H1 (cell line): ENCODE measurements at regions not wholly inside any gene's neighbourhood (a gene's known extent, or its start where the extent isn't known, plus 50 kb on each side); places are given as distances from the start of the nearest gene placed in this dataset.

Source experiments
- CTCF ChIA-PET: fragments of 300-600 bp; sonication (Branson Sonifier 250); formaldehyde crosslinking; loops from one replicate; lab custom pipeline; 2021; ENCODE audit not compliant: partially characterized antibody; lab: Charles Lee
- POLR2A ChIA-PET: fragments of 300-600 bp; sonication (Branson Sonifier 250); formaldehyde crosslinking; loops from one replicate; lab custom pipeline; 2021; ENCODE audit warnings: inconsistent platforms; ENCODE audit not compliant: partially characterized antibody; lab: Charles Lee
- DNase-seq, 2 experiments: peaks; one replicate each; pipeline versions ENCODE4 v3.0.0 to v3.0.0-alpha.2; 2010 to 2022; ENCODE audit warnings: low spot score in 2 of 2, low read depth in 1 of 2, mixed read lengths in 1 of 2
- FAIRE-seq: peaks from 2 replicates; lab custom pipeline; 2011; peaks lifted over from hg19 to GRCh38; lab: Jason Lieb, UNC
- H2AFZ ChIP-seq: 2 replicates; pipeline ENCODE4 v1.8.1; 2012; ENCODE audit warnings: low read length, inconsistent platforms
- H2AK5ac ChIP-seq: 2 replicates; pipeline ENCODE4 v1.6.1; 2013; ENCODE audit warnings: low read depth, low read length
- H2BK120ac ChIP-seq: replicated peaks from 2 replicates; pipeline ENCODE3; 2013; ENCODE audit warnings: low read depth, low read length, inconsistent platforms
- H2BK12ac ChIP-seq: 2 replicates; pipeline ENCODE4 v1.6.1; 2013; ENCODE audit warnings: low read depth, low read length
- H2BK15ac ChIP-seq: 2 replicates; pipeline ENCODE4 v1.6.1; 2013; ENCODE audit warnings: low read length
- H2BK20ac ChIP-seq: 2 replicates; pipeline ENCODE4 v1.6.1; 2013; ENCODE audit warnings: low read length
- H2BK5ac ChIP-seq: 2 replicates; pipeline ENCODE4 v1.6.1; 2013; ENCODE audit warnings: low read depth, low read length
- H3K14ac ChIP-seq: 2 replicates; pipeline ENCODE4 v1.6.1; 2013; ENCODE audit warnings: inconsistent platforms; ENCODE audit not compliant: insufficient read length
- H3K18ac ChIP-seq: 2 replicates; pipeline ENCODE4 v1.6.1; 2013; ENCODE audit warnings: low read length; ENCODE audit errors: extremely low read depth
- H3K23ac ChIP-seq: 2 replicates; pipeline ENCODE4 v1.6.1; 2013; ENCODE audit warnings: inconsistent platforms; ENCODE audit not compliant: insufficient read length
- H3K23me2 ChIP-seq: 2 replicates; pipeline ENCODE4 v1.6.1; 2013; ENCODE audit warnings: low read depth, low read length
- H3K27ac ChIP-seq: 2 replicates; pipeline ENCODE4 v1.6.1; 2011; ENCODE audit warnings: low read depth, low read length, inconsistent platforms
- H3K27me3 ChIP-seq, 4 experiments: replicated peaks in 1 of 4; 1 replicate in 1 of 4; 2 replicates in 3 of 4; pipeline versions ENCODE4 v1.6.1 to v1.8.1; 2011 to 2013; ENCODE audit warnings: low read length in 3 of 4, mild to moderate bottlenecking in 3 of 4, inconsistent platforms in 2 of 4, mixed read lengths in 2 of 4, moderate library complexity in 1 of 4; ENCODE audit not compliant: control insufficient read depth in 3 of 4, insufficient read depth in 3 of 4; ENCODE audit errors: extremely low read depth in 1 of 4
- H3K36me3 ChIP-seq, 4 experiments: 2 replicates each; pipeline versions ENCODE4 v1.6.1 to v1.8.1; 2011 to 2013; ENCODE audit warnings: mild to moderate bottlenecking in 4 of 4, low read length in 3 of 4, moderate library complexity in 2 of 4, control low read depth in 1 of 4, inconsistent platforms in 1 of 4; ENCODE audit not compliant: insufficient read depth in 4 of 4, control insufficient read depth in 2 of 4
- H3K4ac ChIP-seq: replicated peaks from 2 replicates; pipeline ENCODE3; 2013; ENCODE audit warnings: low read length, low read depth, mixed read lengths, inconsistent platforms; ENCODE audit not compliant: insufficient read length
- H3K4me1 ChIP-seq, 4 experiments: replicated peaks in 1 of 4; 1 replicate in 1 of 4; 2 replicates in 3 of 4; pipeline versions ENCODE4 v1.6.1 to v1.8.1; 2011 to 2013; ENCODE audit warnings: low read length in 3 of 4, inconsistent platforms in 2 of 4, mixed read lengths in 1 of 4; ENCODE audit not compliant: insufficient read depth in 4 of 4, control insufficient read depth in 3 of 4
- H3K4me2 ChIP-seq, 2 experiments: 2 replicates each; pipeline versions ENCODE4 v1.6.1 to v1.8.1; 2011 to 2013; ENCODE audit warnings: low read depth in 2 of 2, low read length in 2 of 2, control low read depth in 1 of 2, inconsistent platforms in 1 of 2, mild to moderate bottlenecking in 1 of 2; ENCODE audit not compliant: insufficient read depth in 1 of 2
- H3K4me3 ChIP-seq, 4 experiments: fragments of 200-600, 300-600 bp in 1 of 4; sonication (generic), shearing (Covaris generic), sonication (Bioruptor Twin) in 1 of 4; 2 replicates each; pipeline versions ENCODE4 v1.5.1 to v1.8.1; 2011 to 2016; ENCODE audit warnings: low read length in 4 of 4, low read depth in 3 of 4, control low read depth in 2 of 4, inconsistent platforms in 2 of 4, mild to moderate bottlenecking in 2 of 4, mixed read lengths in 1 of 4, moderate library complexity in 1 of 4; ENCODE audit not compliant: insufficient read depth in 2 of 4; ENCODE audit errors: extremely low read depth in 1 of 4
- H3K56ac ChIP-seq: replicated peaks from 2 replicates; pipeline ENCODE3; 2013; ENCODE audit warnings: low read depth, mild to moderate bottlenecking, mixed read lengths, low read length, inconsistent platforms; ENCODE audit not compliant: insufficient read length
- H3K79me1 ChIP-seq: 2 replicates; pipeline ENCODE4 v1.6.1; 2013; ENCODE audit warnings: low read depth, low read length, control low read depth
- H3K79me2 ChIP-seq, 2 experiments: 2 replicates each; pipeline versions ENCODE4 v1.6.1 to v1.8.1; 2012 to 2013; ENCODE audit warnings: low read length in 2 of 2, mild to moderate bottlenecking in 2 of 2, inconsistent platforms in 1 of 2; ENCODE audit not compliant: insufficient read depth in 2 of 2, control insufficient read depth in 1 of 2
- H3K9ac ChIP-seq, 4 experiments: replicated peaks in 1 of 4; 1 replicate in 1 of 4; 2 replicates in 3 of 4; pipeline versions ENCODE4 v1.6.1 to v1.8.1; 2011 to 2013; ENCODE audit warnings: low read depth in 3 of 4, low read length in 3 of 4, control low read depth in 2 of 4, mild to moderate bottlenecking in 2 of 4, moderate library complexity in 2 of 4, inconsistent platforms in 1 of 4; ENCODE audit errors: extremely low read depth in 1 of 4
- H3K9me3 ChIP-seq, 2 experiments: 2 replicates each; pipeline versions ENCODE4 v1.6.1 to v1.8.1; 2012 to 2013; ENCODE audit warnings: mild to moderate bottlenecking in 2 of 2, moderate library complexity in 2 of 2, control low read depth in 1 of 2, inconsistent platforms in 1 of 2, low read depth in 1 of 2, low read length in 1 of 2, mixed read lengths in 1 of 2; ENCODE audit not compliant: insufficient read depth in 2 of 2
- H4K20me1 ChIP-seq, 2 experiments: replicated peaks in 1 of 2; 2 replicates each; pipeline versions ENCODE3 to v1.8.1; 2011 to 2013; ENCODE audit warnings: inconsistent platforms in 2 of 2, low read length in 2 of 2, mild to moderate bottlenecking in 1 of 2; ENCODE audit not compliant: insufficient read depth in 2 of 2, control insufficient read depth in 1 of 2
- H4K5ac ChIP-seq: 2 replicates; pipeline ENCODE4 v1.6.1; 2013; ENCODE audit warnings: low read length, low read depth, mixed read lengths, inconsistent platforms; ENCODE audit not compliant: insufficient read length
- H4K8ac ChIP-seq: 2 replicates; pipeline ENCODE4 v1.8.0; 2013; ENCODE audit warnings: mild to moderate bottlenecking, moderate library complexity, low read length, inconsistent platforms; ENCODE audit not compliant: insufficient read depth; ENCODE audit errors: extremely low read depth
- H4K91ac ChIP-seq: replicated peaks from 2 replicates; pipeline ENCODE3; 2013; ENCODE audit warnings: low read length, mixed read lengths, inconsistent platforms; ENCODE audit not compliant: insufficient read length
- BRCA1 ChIP-seq: IDR thresholded peaks from 2 replicates; pipeline ENCODE4 v1.6.1; 2012; ENCODE audit warnings: low read depth, low read length, improper control_type of control experiment
- CEBPB ChIP-seq: IDR thresholded peaks from 2 replicates; pipeline ENCODE4 v1.6.1; 2012; ENCODE audit warnings: low read depth, low read length
- CHD1 ChIP-seq: IDR thresholded peaks from 2 replicates; pipeline ENCODE4 v1.6.1; 2012; ENCODE audit warnings: low read depth, low read length, improper control_type of control experiment
- CTBP2 ChIP-seq: IDR thresholded peaks from 2 replicates; pipeline ENCODE4 v1.7.0; 2011; ENCODE audit warnings: borderline replicate concordance, mild to moderate bottlenecking, moderate library complexity, mixed read lengths, low read length; ENCODE audit not compliant: insufficient read depth, insufficient read length
- E2F6 ChIP-seq: IDR thresholded peaks from 2 replicates; pipeline ENCODE4 v1.6.1; 2012; ENCODE audit warnings: inconsistent platforms
- HDAC6 ChIP-seq: IDR thresholded peaks from one replicate; pipeline ENCODE4 v1.7.1; 2012; ENCODE audit warnings: low read depth, mild to moderate bottlenecking, inconsistent platforms, low read length, moderate library complexity
- NRF1 ChIP-seq: IDR thresholded peaks from 2 replicates; pipeline ENCODE4 v1.6.1; 2011; ENCODE audit warnings: mild to moderate bottlenecking, low read depth, low read length, improper control_type of control experiment
- POLR2A ChIP-seq, 2 experiments: IDR thresholded peaks; 1 replicate in 1 of 2; 2 replicates in 1 of 2; pipeline ENCODE4 v1.6.1; 2011; ENCODE audit warnings: low read depth in 2 of 2, low read length in 2 of 2, mild to moderate bottlenecking in 2 of 2; ENCODE audit errors: control extremely low read depth in 1 of 2
- POLR2AphosphoS5 ChIP-seq: IDR thresholded peaks from 2 replicates; pipeline ENCODE4 v1.6.1; 2011; ENCODE audit warnings: low read depth, low read length
- RNF2 ChIP-seq: fragments of 200-900, 300-1000 bp; sonication (generic); IDR thresholded peaks from 2 replicates; pipeline ENCODE4 v1.7.1; 2016; ENCODE audit warnings: borderline replicate concordance, low read depth, mild to moderate bottlenecking, antibody characterized with exemption, low read length; ENCODE audit not compliant: poor library complexity, severe bottlenecking; ENCODE audit errors: missing control alignments
- SP1 ChIP-seq: IDR thresholded peaks from 2 replicates; pipeline ENCODE4 v1.6.1; 2011; ENCODE audit warnings: low read depth, low read length
- SUZ12 ChIP-seq: fragments of 200-600 bp; sonication (generic); IDR thresholded peaks from 2 replicates; pipeline ENCODE4 v1.6.1; 2012; ENCODE audit warnings: mild to moderate bottlenecking, inconsistent platforms, low read length, moderate library complexity, mixed read lengths
- TAF7 ChIP-seq: optimal IDR thresholded peaks from 2 replicates; pipeline ENCODE3; 2011; ENCODE audit warnings: low read depth, mild to moderate bottlenecking, inconsistent platforms, low read length, moderate library complexity, borderline replicate concordance
- TBP ChIP-seq: IDR thresholded peaks from 2 replicates; pipeline ENCODE4 v1.6.1; 2011; ENCODE audit warnings: low read depth, low read length, improper control_type of control experiment
- YY1 ChIP-seq: IDR thresholded peaks from 2 replicates; pipeline ENCODE4 v1.6.1; 2011; ENCODE audit warnings: low read depth, mild to moderate bottlenecking, low read length
- WGBS, 2 experiments: shearing (Covaris generic) in 1 of 2; methylation state at CpG; one replicate each; pipeline versions ENCODE4 v1.1.6 to v1.1.7; 2013 to 2015; ENCODE audit warnings: low lambda C conversion rate in 2 of 2, mixed read lengths in 2 of 2, inconsistent platforms in 1 of 2, low coverage in 1 of 2, missing lambda C conversion rate in 1 of 2; ENCODE audit not compliant: insufficient replicate concordance in 2 of 2, insufficient coverage in 1 of 2, insufficient read length in 1 of 2; ENCODE audit errors: extremely low coverage in 1 of 2, missing lambda C conversion rate in 1 of 2; 5-methylcytosine and 5-hydroxymethylcytosine counted together

GRCh38 chr9:72415948-72416347, 50.9 kb upstream of the ZFAND5 start:
- ChIA-PET CTCF (no interaction called here), POLR2A (no interaction called here)
- H2BK15ac ChIP-seq = no peak overlapping the region
- H3K4me2 ChIP-seq = no peak overlapping the region
- H4K5ac ChIP-seq = no peak overlapping the region
- no peak overlapping the region for H4K8ac ChIP-seq
- H2AFZ ChIP-seq = no peak overlapping the region
- TF ChIP-seq NRF1 (no peak), E2F6 (no peak), CEBPB (no peak), SP1 (no peak), BRCA1 (no peak), TBP (no peak), HDAC6 (no peak), CHD1 (no peak), TAF7 (no peak), RNF2 (no peak), POLR2A (IDR thresholded peaks at IDR 0.05; ENCODE audit: control extremely low read depth in 1 of 2, low read depth in 2 of 2, low read length in 2 of 2) (no peak), POLR2AphosphoS5 (no peak), SUZ12 (no peak), CTBP2 (no peak), YY1 (no peak)
- TF ChIP-seq, all 59 proteins: peak for 0
- Histone ChIP-seq H2BK5ac (no peak overlapping the region), H3K23me2 (no peaks in the 10 kb centered on the region), H3K79me2 (no peaks in the 10 kb centered on the region), H2BK20ac (no peak overlapping the region), H2BK12ac (no peak overlapping the region), H3K56ac (no peak overlapping the region), H3K18ac (no peak overlapping the region), H4K20me1 (no peaks in the 10 kb centered on the region), H4K91ac (no peak overlapping the region), H3K4me1 (no peaks in the 10 kb centered on the region), H3K27me3 (no peaks in the 10 kb centered on the region), H3K14ac (no peak overlapping the region), H2BK120ac (no peak overlapping the region), H3K9ac (no peak overlapping the region), H3K4ac (no peak overlapping the region), H2AK5ac (no peak overlapping the region), H3K23ac (no peak overlapping the region), H3K4me3 (no peak overlapping the region), H3K79me1 (no peaks in the 10 kb centered on the region), H3K9me3 (no peaks in the 10 kb centered on the region), H3K36me3 (no peaks in the 10 kb centered on the region), H3K27ac (no peak overlapping the region)
- 82% methylated on average over 2 of the region's 2 CpGs; no CpG with 5 or more reads in 1 of the 2 experiments for WGBS, 2 experiments
- FAIRE-seq = no peak
- DNase-seq = no peak
